PC-3 (cell line): ENCODE measurements at regions not wholly inside any gene's neighbourhood (a gene's known extent, or its start where the extent isn't known, plus 50 kb on each side); places are given as distances from the start of the nearest gene placed in this dataset.

Experiments used
- ATAC-seq: fragments of 200-7000 bp; cut with Tn5 transposase; 2 replicates; pipeline ENCODE4 v1.9.1; 2020; ENCODE audit warnings: mild to moderate bottlenecking, moderate library complexity
- BruUV-seq: library from RNA; stranded (reverse); fragments of 400-500 nt; replicated peaks from 2 replicates; lab custom pipeline; 2021; lab: Mats Ljungman, UMichigan
- CTCF ChIA-PET: fragments of 300-600 bp; sonication (Branson Sonifier 250); formaldehyde crosslinking; loops from one replicate; lab custom pipeline; 2022; ENCODE audit warnings: antibody characterized with exemption; lab: Charles Lee
- POLR2A ChIA-PET: fragments of 300-600 bp; sonication (Branson Sonifier 250); formaldehyde crosslinking; loops from one replicate; lab custom pipeline; 2022; ENCODE audit warnings: antibody characterized with exemption; ENCODE audit not compliant: unreplicated experiment; lab: Charles Lee
- DNase-seq: peaks from one replicate; pipeline ENCODE4 v3.0.0-alpha.2; 2015
- H2AFZ ChIP-seq: fragments of 300-600 bp; sonication (generic); 2 replicates; pipeline ENCODE4 v1.6.0; 2016; ENCODE audit warnings: antibody characterized with exemption, low read length
- H3F3A ChIP-seq: fragments of 300-600 bp; sonication (generic); one replicate; pipeline ENCODE4 v1.6.0; 2017; ENCODE audit warnings: antibody characterized with exemption, low read length, control low read depth, mild to moderate bottlenecking; ENCODE audit not compliant: unreplicated experiment
- H3K27ac ChIP-seq: fragments of 300-600 bp; sonication (generic); 2 replicates; pipeline ENCODE4 v1.5.1; 2016; ENCODE audit warnings: mild to moderate bottlenecking, low read length
- H3K27me3 ChIP-seq: fragments of 300-600 bp; sonication (generic); 2 replicates; pipeline ENCODE4 v1.6.1; 2016; ENCODE audit warnings: low read length, mixed read lengths
- H3K36me3 ChIP-seq: fragments of 300-600 bp; sonication (generic); 2 replicates; pipeline ENCODE4 v1.6.1; 2016; ENCODE audit warnings: low read depth, mixed run types, low read length, mixed read lengths
- H3K4me1 ChIP-seq: fragments of 300-600 bp; sonication (generic); 2 replicates; pipeline ENCODE4 v1.5.1; 2016; ENCODE audit warnings: low read length; ENCODE audit not compliant: insufficient read depth
- H3K4me2 ChIP-seq: fragments of 300-600 bp; sonication (generic); 2 replicates; pipeline ENCODE4 v1.6.0; 2016; ENCODE audit warnings: low read length
- H3K4me3 ChIP-seq: fragments of 300-600 bp; sonication (generic); 2 replicates; pipeline ENCODE4 v1.5.1; 2016; ENCODE audit warnings: mild to moderate bottlenecking, low read length, mixed read lengths
- H3K79me2 ChIP-seq: fragments of 300-600 bp; sonication (generic); 2 replicates; pipeline ENCODE4 v1.6.1; 2017; ENCODE audit warnings: low read length, mixed read lengths
- H3K9ac ChIP-seq: fragments of 300-600 bp; sonication (generic); 2 replicates; pipeline ENCODE4 v1.6.0; 2016; ENCODE audit warnings: mild to moderate bottlenecking, low read length
- H3K9me2 ChIP-seq: fragments of 300-600 bp; sonication (generic); replicated peaks from 2 replicates; pipeline ENCODE4 v1.6.1; 2016; ENCODE audit warnings: mixed run types, low read length, mixed read lengths
- H3K9me3 ChIP-seq: fragments of 300-600 bp; sonication (generic); 2 replicates; pipeline ENCODE4 v1.6.1; 2016; ENCODE audit warnings: low read length, mixed read lengths
- H4K20me1 ChIP-seq: fragments of 300-600 bp; sonication (generic); 2 replicates; pipeline ENCODE4 v1.6.1; 2016; ENCODE audit warnings: low read length, mixed read lengths
- EZH2 ChIP-seq: fragments of 300-600 bp; sonication (generic); IDR thresholded peaks from one replicate; pipeline ENCODE4 v1.6.1; 2017; ENCODE audit warnings: antibody characterized with exemption, mild to moderate bottlenecking, low read length; ENCODE audit not compliant: unreplicated experiment
- EZH2phosphoT487 ChIP-seq: fragments of 300-600 bp; sonication (generic); IDR thresholded peaks from 2 replicates; pipeline ENCODE4 v1.6.1; 2018; ENCODE audit warnings: mild to moderate bottlenecking, antibody characterized with exemption, low read length, borderline replicate concordance
- intact Hi-C: fragments of 100-400 bp; cut with micrococcal nuclease; formaldehyde crosslinking; loops from 2 replicates; pipeline ENCODE4 v1.9.0; 2023
- TF ChIP-seq, protein P1 (sequence below): fragments of 300-600 bp; sonication (generic); conservative IDR thresholded peaks from 2 replicates; pipeline ENCODE4 v1.5.1; 2017; ENCODE audit warnings: antibody characterized with exemption, low read depth, mild to moderate bottlenecking, low read length

- ChIA-PET CTCF (no interaction called here), POLR2A (no interaction called here)
- Histone ChIP-seq H3K27ac (no peak overlapping the region), H3K4me1 (no peaks in the 10 kb centered on the region), H3K36me3 (no peaks in the 10 kb centered on the region), H2AFZ (no peak overlapping the region), H3K4me3 (no peak overlapping the region), H3K9ac (no peak overlapping the region), H3K79me2 (no peaks in the 10 kb centered on the region), H3K4me2 (no peak overlapping the region), H3F3A (no peaks in the 10 kb centered on the region), H3K9me3 (no peaks in the 10 kb centered on the region), H3K9me2 (no peaks in the 10 kb centered on the region), H3K27me3 (no peaks in the 10 kb centered on the region), H4K20me1 (no peaks in the 10 kb centered on the region)
- TF ChIP-seq EZH2 (no peak), EZH2phosphoT487 (no peak)
- TF ChIP-seq, protein P1, sequence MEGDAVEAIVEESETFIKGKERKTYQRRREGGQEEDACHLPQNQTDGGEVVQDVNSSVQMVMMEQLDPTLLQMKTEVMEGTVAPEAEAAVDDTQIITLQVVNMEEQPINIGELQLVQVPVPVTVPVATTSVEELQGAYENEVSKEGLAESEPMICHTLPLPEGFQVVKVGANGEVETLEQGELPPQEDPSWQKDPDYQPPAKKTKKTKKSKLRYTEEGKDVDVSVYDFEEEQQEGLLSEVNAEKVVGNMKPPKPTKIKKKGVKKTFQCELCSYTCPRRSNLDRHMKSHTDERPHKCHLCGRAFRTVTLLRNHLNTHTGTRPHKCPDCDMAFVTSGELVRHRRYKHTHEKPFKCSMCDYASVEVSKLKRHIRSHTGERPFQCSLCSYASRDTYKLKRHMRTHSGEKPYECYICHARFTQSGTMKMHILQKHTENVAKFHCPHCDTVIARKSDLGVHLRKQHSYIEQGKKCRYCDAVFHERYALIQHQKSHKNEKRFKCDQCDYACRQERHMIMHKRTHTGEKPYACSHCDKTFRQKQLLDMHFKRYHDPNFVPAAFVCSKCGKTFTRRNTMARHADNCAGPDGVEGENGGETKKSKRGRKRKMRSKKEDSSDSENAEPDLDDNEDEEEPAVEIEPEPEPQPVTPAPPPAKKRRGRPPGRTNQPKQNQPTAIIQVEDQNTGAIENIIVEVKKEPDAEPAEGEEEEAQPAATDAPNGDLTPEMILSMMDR = no peak
- DNase-seq (no peak), ATAC-seq (no peak)
- no TSS peak for BruUV-seq
- intact Hi-C loops = no loop called here
Measured at GRCh38 chr18:71326826-71327225, 1038.0 kb downstream of the SOCS6 start.

DNA sequence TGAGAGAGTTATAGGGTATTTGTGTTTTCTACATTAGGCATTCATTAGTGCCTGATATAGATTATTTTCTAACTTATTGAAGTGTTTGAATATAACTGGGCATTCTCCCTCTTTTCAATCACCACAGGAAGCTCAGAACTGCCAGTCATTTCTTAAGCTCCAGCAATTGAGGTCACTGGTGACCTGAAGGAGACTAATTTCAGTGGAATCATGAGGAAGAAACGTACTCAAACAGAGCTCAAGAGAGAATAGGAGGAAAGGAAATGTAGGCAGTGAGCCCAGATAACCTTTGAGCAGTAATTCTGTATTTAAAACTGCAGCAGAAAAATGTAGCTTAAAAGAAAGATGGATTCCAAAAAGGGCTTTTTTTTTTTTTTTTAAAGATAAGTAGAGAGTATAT, 1035.5 kb downstream of the SOCS6 start:
- no TSS peak for BruUV-seq
- H3F3A ChIP-seq = no peaks in the 10 kb centered on the region
- H4K20me1 ChIP-seq = no peaks in the 10 kb centered on the region
- ATAC-seq (no peak), DNase-seq (no peak)
- ChIA-PET POLR2A (no interaction called here), CTCF (no interaction called here)
- no peak overlapping the region for H3K4me2 ChIP-seq
- H2AFZ ChIP-seq = no peak overlapping the region
- intact Hi-C loops = no loop called here
- H3K27ac ChIP-seq = no peak overlapping the region
- no peaks in the 10 kb centered on the region for H3K4me1 ChIP-seq
- H3K9ac ChIP-seq = no peak overlapping the region
- H3K9me3 ChIP-seq = no peaks in the 10 kb centered on the region
- no peaks in the 10 kb centered on the region for H3K36me3 ChIP-seq
- H3K4me3 ChIP-seq = no peak overlapping the region
- no peaks in the 10 kb centered on the region for H3K9me2 ChIP-seq
- TF ChIP-seq EZH2phosphoT487 (no peak), EZH2 (no peak)
- TF ChIP-seq, protein P1 = no peak
- no peaks in the 10 kb centered on the region for H3K79me2 ChIP-seq
- H3K27me3 ChIP-seq = no peaks in the 10 kb centered on the region

DNA sequence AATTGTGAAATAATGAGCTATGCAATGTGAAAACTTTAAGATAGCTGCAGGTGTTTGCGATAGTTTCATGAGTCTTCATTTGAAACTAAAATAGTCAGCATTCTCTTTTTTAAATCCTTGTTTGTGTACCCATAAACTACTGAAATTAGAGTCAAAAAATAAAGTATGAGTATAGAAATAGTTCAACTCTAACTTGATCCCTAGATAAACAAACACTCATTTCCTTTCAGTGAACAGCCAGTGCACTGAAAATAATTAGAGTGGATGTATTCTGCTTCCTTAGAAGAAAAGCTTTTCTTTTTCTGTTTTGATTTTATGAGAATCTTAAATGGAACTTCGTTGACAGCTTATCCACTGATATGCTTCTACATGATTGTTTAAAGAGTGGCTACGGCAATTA, 1033.4 kb downstream of the SOCS6 start:
- H3K79me2 ChIP-seq = no peaks in the 10 kb centered on the region
- ChIA-PET CTCF (no interaction called here), POLR2A (interaction anchor here (0.6 to 0.9 kb wide), 2 partner anchors 26 to 54 kb away, joined by 3 read pairs; no protein-coding TSS in a partner anchor)
- H3F3A ChIP-seq = no peaks in the 10 kb centered on the region
- no peaks in the 10 kb centered on the region for H3K27me3 ChIP-seq
- H3K4me1 ChIP-seq = no peaks in the 10 kb centered on the region
- BruUV-seq = no TSS peak
- no peak overlapping the region for H3K4me2 ChIP-seq
- no peak for DNase-seq
- intact Hi-C loops = no loop called here
- no peaks in the 10 kb centered on the region for H3K9me2 ChIP-seq
- no peak for TF ChIP-seq EZH2
- TF ChIP-seq, protein P1 = no peak
- TF ChIP-seq EZH2phosphoT487 = no peak
- H4K20me1 ChIP-seq = no peaks in the 10 kb centered on the region
- ATAC-seq = peak; percentile 71
- no peak overlapping the region for H3K27ac ChIP-seq
- no peak overlapping the region for H3K4me3 ChIP-seq
- H2AFZ ChIP-seq = no peak overlapping the region
- no peak overlapping the region for H3K9ac ChIP-seq
- no peaks in the 10 kb centered on the region for H3K9me3 ChIP-seq
- H3K36me3 ChIP-seq = no peaks in the 10 kb centered on the region
